ENCODE measurements at regions not wholly inside any gene's neighbourhood (a gene's known extent, or its start where the extent isn't known, plus 50 kb on each side); places are given as distances from the start of the nearest gene placed in this dataset.
A peak's percentile ranks its signal among the peaks of the same experiment; 100 is the strongest.

GRCh38 chr9:103900466-103900865, 193.6 kb upstream of the SMC2 start:
- no peak for DNase-seq (ENCODE audit: low read depth)

GRCh38 chr9:103902263-103902662, 191.8 kb upstream of the SMC2 start:
- DNase-seq (ENCODE audit: low read depth): no peak

- DNase-seq (ENCODE audit: low read depth): no peak
Measured at GRCh38 chr9:103904242-103904641, 189.9 kb upstream of the SMC2 start.

GRCh38 chr9:103913899-103914298, 180.2 kb upstream of the SMC2 start:
- DNase-seq (ENCODE audit: low read depth): no peak

GRCh38 chr9:103919605-103920209, 174.4 kb upstream of the SMC2 start:
- no peak for DNase-seq (ENCODE audit: low read depth)

- no peak for DNase-seq (ENCODE audit: low read depth)
Measured at GRCh38 chr9:103928442-103928841, 165.7 kb upstream of the SMC2 start.

- no peak for DNase-seq (ENCODE audit: low read depth)
Measured at GRCh38 chr9:103941104-103941503, 153.0 kb upstream of the SMC2 start.

GRCh38 chr9:103942200-103942599, 151.9 kb upstream of the SMC2 start:
- no peak for DNase-seq (ENCODE audit: low read depth)

- DNase-seq (ENCODE audit: low read depth): no peak
Measured at GRCh38 chr9:103942651-103943050, 151.5 kb upstream of the SMC2 start.

GRCh38 chr9:103949096-103949495, 145.0 kb upstream of the SMC2 start:
- no peak for DNase-seq (ENCODE audit: low read depth)

- DNase-seq (ENCODE audit: low read depth): no peak
Measured at GRCh38 chr9:103977163-103977562, 116.9 kb upstream of the SMC2 start.

- DNase-seq (ENCODE audit: low read depth): no peak
Measured at GRCh38 chr9:103978396-103978795, 115.7 kb upstream of the SMC2 start.

- DNase-seq (ENCODE audit: low read depth): no peak
Measured at GRCh38 chr9:103981912-103982311, 112.2 kb upstream of the SMC2 start.

GRCh38 chr9:103985077-103985476, 109.0 kb upstream of the SMC2 start:
- DNase-seq (ENCODE audit: low read depth): no peak

GRCh38 chr9:103988821-103989220, 105.3 kb upstream of the SMC2 start:
- no peak for DNase-seq (ENCODE audit: low read depth)

- no peak for DNase-seq (ENCODE audit: low read depth)
Measured at GRCh38 chr9:103990311-103990710, 103.8 kb upstream of the SMC2 start.

- DNase-seq (ENCODE audit: low read depth): no peak
Measured at GRCh38 chr9:103991001-103991400, 103.1 kb upstream of the SMC2 start.

- DNase-seq (ENCODE audit: low read depth): no peak
Measured at GRCh38 chr9:103991698-103992097, 102.4 kb upstream of the SMC2 start.

- DNase-seq (ENCODE audit: low read depth): no peak
Measured at GRCh38 chr9:103992938-103993579, 101.0 kb upstream of the SMC2 start.

GRCh38 chr9:103997856-103998370, 96.2 kb upstream of the SMC2 start:
- no peak for DNase-seq (ENCODE audit: low read depth)

- no peak for DNase-seq (ENCODE audit: low read depth)
Measured at GRCh38 chr9:103999375-104000062, 94.6 kb upstream of the SMC2 start.

GRCh38 chr9:104009826-104010225, 84.3 kb upstream of the SMC2 start:
- DNase-seq (ENCODE audit: low read depth): peak; percentile 11

- no peak for DNase-seq (ENCODE audit: low read depth)
Measured at GRCh38 chr9:104022083-104022482, 72.0 kb upstream of the SMC2 start.

Measured in myocyte (in vitro differentiated cells).